GM23338 (cell line): ENCODE measurements at regions not wholly inside any gene's neighbourhood (a gene's known extent, or its start where the extent isn't known, plus 50 kb on each side); places are given as distances from the start of the nearest gene placed in this dataset.

Source experiments
- ATAC-seq: fragments of 200-7000 bp; cut with Tn5 transposase; 3 replicates; pipeline ENCODE4 v1.9.1; 2020
- DNase-seq: peaks from one replicate; pipeline ENCODE4 v3.0.0-alpha.2; 2015; ENCODE audit warnings: low spot score
- H2AFZ ChIP-seq: fragments of 200-600 bp; sonication (generic); 2 replicates; pipeline ENCODE4 v1.8.0; 2016; ENCODE audit warnings: antibody characterized with exemption, mild to moderate bottlenecking, moderate library complexity
- H3F3A ChIP-seq: fragments of 200-600 bp; sonication (generic); replicated peaks from 2 replicates; pipeline ENCODE4 v1.8.0; 2017; ENCODE audit warnings: antibody characterized with exemption, mixed run types, low read depth
- H3K27ac ChIP-seq: fragments of 200-600 bp; sonication (generic); 2 replicates; pipeline ENCODE4 v1.6.1; 2016; ENCODE audit warnings: low read depth
- H3K27me3 ChIP-seq: fragments of 200-600 bp; sonication (generic); 2 replicates; pipeline ENCODE4 v1.8.0; 2016; ENCODE audit warnings: mild to moderate bottlenecking, mixed run types, moderate library complexity; ENCODE audit not compliant: insufficient read depth
- H3K36me3 ChIP-seq: fragments of 200-600 bp; sonication (generic); 2 replicates; pipeline ENCODE4 v1.8.0; 2016; ENCODE audit warnings: mild to moderate bottlenecking; ENCODE audit not compliant: insufficient read depth
- H3K4me1 ChIP-seq: fragments of 200-600 bp; sonication (generic); 2 replicates; pipeline ENCODE4 v1.8.0; 2016; ENCODE audit warnings: mild to moderate bottlenecking, moderate library complexity; ENCODE audit not compliant: insufficient read depth
- H3K4me2 ChIP-seq: fragments of 200-600 bp; sonication (generic); 2 replicates; pipeline ENCODE4 v1.7.1; 2017; ENCODE audit warnings: mixed run types
- H3K4me3 ChIP-seq: fragments of 200-600 bp; sonication (generic); 2 replicates; pipeline ENCODE4 v1.6.1; 2016; ENCODE audit warnings: mixed run types
- H3K79me2 ChIP-seq: fragments of 200-600 bp; sonication (generic); replicated peaks from 2 replicates; pipeline ENCODE4 v1.8.0; 2017; ENCODE audit warnings: mild to moderate bottlenecking; ENCODE audit not compliant: insufficient read depth
- H3K9me2 ChIP-seq: fragments of 200-600 bp; sonication (generic); 2 replicates; pipeline ENCODE4 v1.8.0; 2017; ENCODE audit not compliant: insufficient read depth
- H4K20me1 ChIP-seq: fragments of 200-600 bp; sonication (generic); replicated peaks from 2 replicates; pipeline ENCODE4 v1.8.0; 2017; ENCODE audit warnings: mild to moderate bottlenecking; ENCODE audit not compliant: insufficient read depth
- H3K27ac Mint-ChIP-seq: 2 replicates; pipeline ENCODE4 v1.8.0; 2020; ENCODE audit warnings: inconsistent platforms, mild to moderate bottlenecking, moderate library complexity, mixed read lengths
- H3K27me3 Mint-ChIP-seq: 3 replicates; pipeline ENCODE4 v1.8.0; 2022; ENCODE audit warnings: low read depth, mild to moderate bottlenecking, moderate library complexity, mixed read lengths, inconsistent platforms; ENCODE audit not compliant: insufficient read depth, poor library complexity
- H3K36me3 Mint-ChIP-seq: 3 replicates; pipeline ENCODE4 v1.8.0; 2021; ENCODE audit warnings: low read depth, mild to moderate bottlenecking, inconsistent platforms, moderate library complexity, mixed read lengths
- H3K4me1 Mint-ChIP-seq: 3 replicates; pipeline ENCODE4 v1.8.0; 2020; ENCODE audit warnings: mild to moderate bottlenecking, inconsistent platforms, mixed read lengths
- H3K4me3 Mint-ChIP-seq: 3 replicates; pipeline ENCODE4 v1.8.0; 2021; ENCODE audit warnings: moderate library complexity, mild to moderate bottlenecking, inconsistent platforms, mixed read lengths
- H3K9me3 Mint-ChIP-seq: 3 replicates; pipeline ENCODE4 v1.8.0; 2020; ENCODE audit warnings: moderate library complexity, mild to moderate bottlenecking, inconsistent platforms, mixed read lengths
- CREB1 ChIP-seq: fragments of 250-450 bp; sonication (Bioruptor Pico); IDR thresholded peaks from 2 replicates; pipeline ENCODE4 v1.5.0; 2020; ENCODE audit warnings: low read depth, mild to moderate bottlenecking, moderate library complexity
- CTCF ChIP-seq, 2 experiments: fragments of 200-600 bp in 1 of 2; sonication (generic) in 1 of 2; conservative IDR thresholded peaks; 2 replicates each; pipeline versions ENCODE4 v1.5.1 to v1.6.1; 2016 to 2017; ENCODE audit warnings: antibody characterized with exemption in 2 of 2, low read depth in 2 of 2, mild to moderate bottlenecking in 2 of 2, moderate library complexity in 1 of 2
- ETS1 ChIP-seq: IDR thresholded peaks from 2 replicates; pipeline ENCODE4 v1.6.1; 2016; ENCODE audit warnings: antibody characterized with exemption
- EZH2 ChIP-seq: fragments of 200-600 bp; sonication (generic); IDR thresholded peaks from one replicate; pipeline ENCODE4 v1.8.0; 2017; ENCODE audit warnings: antibody characterized with exemption, mild to moderate bottlenecking, low read depth; ENCODE audit not compliant: unreplicated experiment
- EZH2phosphoT487 ChIP-seq: fragments of 200-600 bp; sonication (generic); IDR thresholded peaks from one replicate; pipeline ENCODE4 v1.8.1; 2018; ENCODE audit warnings: antibody characterized with exemption; ENCODE audit not compliant: unreplicated experiment
- NANOG ChIP-seq: IDR thresholded peaks from 2 replicates; pipeline ENCODE4 v1.6.1; 2016; ENCODE audit warnings: antibody characterized with exemption, borderline replicate concordance
- POLR2AphosphoS5 ChIP-seq: IDR thresholded peaks from 2 replicates; pipeline ENCODE4 v1.6.1; 2016; ENCODE audit warnings: antibody characterized with exemption, low read depth
- REST ChIP-seq: IDR thresholded peaks from one replicate; pipeline ENCODE4 v1.6.1; 2018; ENCODE audit warnings: antibody characterized with exemption; ENCODE audit not compliant: unreplicated experiment
- STAT1 ChIP-seq: IDR thresholded peaks from one replicate; pipeline ENCODE4 v1.6.1; 2016; ENCODE audit warnings: antibody characterized with exemption; ENCODE audit not compliant: unreplicated experiment
- ZNF114 ChIP-seq: fragments of 250-450 bp; sonication (Bioruptor Pico); IDR thresholded peaks from 2 replicates; pipeline ENCODE4 v1.5.0; 2020; ENCODE audit warnings: mild to moderate bottlenecking, moderate library complexity
- ZNF331 ChIP-seq: fragments of 250-450 bp; sonication (Bioruptor Pico); IDR thresholded peaks from 2 replicates; pipeline ENCODE4 v1.5.0; 2020; ENCODE audit warnings: low read depth, mild to moderate bottlenecking, moderate library complexity
- ZNF462 ChIP-seq: fragments of 250-450 bp; sonication (Bioruptor Pico); IDR thresholded peaks from 2 replicates; pipeline ENCODE4 v1.5.0; 2020; ENCODE audit warnings: mild to moderate bottlenecking, moderate library complexity

- H2AFZ ChIP-seq, result no peak overlapping the region
- ATAC-seq, result no peak
Observed at GRCh38 chr6:40138273-40138720, 204.0 kb upstream of the MOCS1 start.

More at GRCh38 chr6:40138273-40138720, 204.0 kb upstream of the MOCS1 start:
- Histone ChIP-seq H3K27me3 (no peaks in the 10 kb centered on the region), H3K27ac (no peak overlapping the region), H3K9me2 (peaks cover 34% of the 10 kb centered on the region), H3K4me1 (no peaks in the 10 kb centered on the region), H4K20me1 (no peaks in the 10 kb centered on the region), H3K4me2 (no peak overlapping the region), H3K36me3 (no peaks in the 10 kb centered on the region), H3K4me3 (no peak overlapping the region), H3K79me2 (no peaks in the 10 kb centered on the region), H3F3A (no peaks in the 10 kb centered on the region)
- Mint-ChIP-seq H3K9me3 (no peaks in the 10 kb centered on the region), H3K4me3 (no peak overlapping the region), H3K4me1 (no peaks in the 10 kb centered on the region), H3K27ac (no peak overlapping the region), H3K36me3 (no peaks in the 10 kb centered on the region), H3K27me3 (peaks cover 3% of the 10 kb centered on the region)
- no peak for DNase-seq
- no peak for TF ChIP-seq CREB1 (CRISPR knock-in tag)
- TF ChIP-seq EZH2phosphoT487, result no peak
- no peak for TF ChIP-seq REST
- TF ChIP-seq STAT1, result no peak
- no peak for TF ChIP-seq ZNF331 (CRISPR knock-in tag)
- no peak for TF ChIP-seq CTCF (conservative IDR thresholded peaks at IDR 0.05; ENCODE audit: low read depth in 2 of 2)
- TF ChIP-seq ETS1, result no peak
- TF ChIP-seq EZH2, result no peak
- no peak for TF ChIP-seq ZNF462
- no peak for TF ChIP-seq ZNF114 (CRISPR knock-in tag)
- TF ChIP-seq NANOG, result no peak
- no peak for TF ChIP-seq POLR2AphosphoS5
